Upper lobe of left lung (tissue), 6 donors: ENCODE measurements at regions not wholly inside any gene's neighbourhood (a gene's known extent, or its start where the extent isn't known, plus 50 kb on each side); places are given as distances from the start of the nearest gene placed in this dataset.

Experiments
- ATAC-seq, 2 donors: fragments of 200-7000 bp; cut with Tn5 transposase; one replicate each; pipeline ENCODE4 v1.9.1; 2022; ENCODE audit warnings: mild to moderate bottlenecking in 2 of 2, moderate library complexity in 2 of 2; ENCODE audit not compliant: low FRiP score in 2 of 2
- DNase-seq, 2 donors: peaks; one replicate each; pipeline ENCODE4 v3.0.0-alpha.2; 2019 to 2020
- H3K27ac ChIP-seq, 4 donors: fragments of 200-600 bp; sonication (generic); one replicate each; pipeline ENCODE4 v1.5.1; 2016 to 2019
- H3K27me3 ChIP-seq, 4 donors: fragments of 200-600 bp; sonication (generic); one replicate each; pipeline ENCODE4 v1.5.1; 2017 to 2019
- H3K36me3 ChIP-seq, 4 donors: fragments of 200-600 bp; sonication (generic); one replicate each; pipeline ENCODE4 v1.5.1; 2016 to 2019
- H3K4me1 ChIP-seq, 4 donors: fragments of 200-600 bp; sonication (generic); one replicate each; pipeline ENCODE4 v1.5.1; 2018 to 2019
- H3K4me3 ChIP-seq, 4 donors: fragments of 200-600 bp; sonication (generic); one replicate each; pipeline ENCODE4 v1.5.1; 2017 to 2019; ENCODE audit warnings: mild to moderate bottlenecking in 2 of 4, moderate library complexity in 1 of 4
- H3K9me3 ChIP-seq, 4 donors: fragments of 200-600 bp; sonication (generic); one replicate each; pipeline ENCODE4 v1.5.1; 2018 to 2019
- EP300 ChIP-seq, 4 donors: sonication (generic); formaldehyde crosslinking; IDR thresholded peaks; one replicate each; pipeline ENCODE4 v1.5.1; 2017; ENCODE audit warnings: antibody characterized with exemption in 4 of 4, control low read depth in 2 of 4
- POLR2A ChIP-seq, 4 donors: fragments of 450-650 bp; IDR thresholded peaks; one replicate each; pipeline ENCODE4 v1.5.1; 2016 to 2017; ENCODE audit warnings: antibody characterized with exemption in 4 of 4, mild to moderate bottlenecking in 2 of 4
- POLR2AphosphoS5 ChIP-seq, 2 donors: sonication (generic); formaldehyde crosslinking; IDR thresholded peaks; one replicate each; pipeline ENCODE4 v1.5.1; 2017; ENCODE audit warnings: antibody characterized with exemption in 2 of 2
- WGBS, 2 donors: methylation state at CpG; one replicate each; pipeline ENCODE4 v1.1.5; 2017 to 2018; 5-methylcytosine and 5-hydroxymethylcytosine counted together
- TF ChIP-seq, protein P1 (sequence below), 6 experiments: fragments of 450-650 bp in 4 of 6; fragments of 200-600 bp in 2 of 6; sonication (generic) in 2 of 6; IDR thresholded peaks; one replicate each; pipeline ENCODE4 v1.5.1; 2016 to 2019; ENCODE audit warnings: antibody characterized with exemption in 6 of 6
- donor health status: DM: no; HTN: no; CAD: no; lungs with moderate emphysema.
- donor health status: DM: no; HTN: yes; CAD: no; lungs with severe emphysema.

DNA sequence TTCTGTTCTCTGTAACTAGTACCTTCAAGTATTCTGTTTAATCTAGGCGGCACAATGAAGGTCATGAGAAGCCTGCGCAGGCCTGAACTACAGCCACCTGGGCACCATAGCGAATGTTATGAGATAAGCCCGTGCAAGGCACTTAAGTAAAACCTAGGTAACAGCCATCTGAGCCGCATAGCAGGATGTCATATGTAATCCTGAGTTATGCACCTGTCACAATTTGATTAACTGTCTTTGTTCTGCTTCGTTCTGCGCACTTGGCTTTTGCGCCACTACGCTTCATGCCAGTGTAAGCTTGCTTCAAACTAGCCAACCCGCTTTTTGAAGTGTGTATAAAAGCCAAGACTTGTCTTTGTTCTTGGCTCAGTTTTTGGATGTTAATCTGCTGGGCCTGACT is 449.8 kb downstream of the KCNJ18 start:
- no peak overlapping the region for H3K4me3 ChIP-seq
- no peaks in the 10 kb centered on the region for H3K4me1 ChIP-seq
- H3K27ac ChIP-seq = no peak overlapping the region
- H3K9me3 ChIP-seq = no peaks in the 10 kb centered on the region
- H3K36me3 ChIP-seq = no peaks in the 10 kb centered on the region
- DNase-seq (no peak), ATAC-seq (no peak)
- H3K27me3 ChIP-seq = no peaks in the 10 kb centered on the region
- TF ChIP-seq, protein P1, sequence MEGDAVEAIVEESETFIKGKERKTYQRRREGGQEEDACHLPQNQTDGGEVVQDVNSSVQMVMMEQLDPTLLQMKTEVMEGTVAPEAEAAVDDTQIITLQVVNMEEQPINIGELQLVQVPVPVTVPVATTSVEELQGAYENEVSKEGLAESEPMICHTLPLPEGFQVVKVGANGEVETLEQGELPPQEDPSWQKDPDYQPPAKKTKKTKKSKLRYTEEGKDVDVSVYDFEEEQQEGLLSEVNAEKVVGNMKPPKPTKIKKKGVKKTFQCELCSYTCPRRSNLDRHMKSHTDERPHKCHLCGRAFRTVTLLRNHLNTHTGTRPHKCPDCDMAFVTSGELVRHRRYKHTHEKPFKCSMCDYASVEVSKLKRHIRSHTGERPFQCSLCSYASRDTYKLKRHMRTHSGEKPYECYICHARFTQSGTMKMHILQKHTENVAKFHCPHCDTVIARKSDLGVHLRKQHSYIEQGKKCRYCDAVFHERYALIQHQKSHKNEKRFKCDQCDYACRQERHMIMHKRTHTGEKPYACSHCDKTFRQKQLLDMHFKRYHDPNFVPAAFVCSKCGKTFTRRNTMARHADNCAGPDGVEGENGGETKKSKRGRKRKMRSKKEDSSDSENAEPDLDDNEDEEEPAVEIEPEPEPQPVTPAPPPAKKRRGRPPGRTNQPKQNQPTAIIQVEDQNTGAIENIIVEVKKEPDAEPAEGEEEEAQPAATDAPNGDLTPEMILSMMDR (IDR thresholded peaks at IDR 0.05) = no peak
- TF ChIP-seq POLR2A (IDR thresholded peaks at IDR 0.05) (no peak), EP300 (IDR thresholded peaks at IDR 0.05) (no peak), POLR2AphosphoS5 (IDR thresholded peaks at IDR 0.05) (no peak)
- WGBS, 2 donors = 41 to 58% methylated on average over 10 of the region's 10 CpGs

DNA sequence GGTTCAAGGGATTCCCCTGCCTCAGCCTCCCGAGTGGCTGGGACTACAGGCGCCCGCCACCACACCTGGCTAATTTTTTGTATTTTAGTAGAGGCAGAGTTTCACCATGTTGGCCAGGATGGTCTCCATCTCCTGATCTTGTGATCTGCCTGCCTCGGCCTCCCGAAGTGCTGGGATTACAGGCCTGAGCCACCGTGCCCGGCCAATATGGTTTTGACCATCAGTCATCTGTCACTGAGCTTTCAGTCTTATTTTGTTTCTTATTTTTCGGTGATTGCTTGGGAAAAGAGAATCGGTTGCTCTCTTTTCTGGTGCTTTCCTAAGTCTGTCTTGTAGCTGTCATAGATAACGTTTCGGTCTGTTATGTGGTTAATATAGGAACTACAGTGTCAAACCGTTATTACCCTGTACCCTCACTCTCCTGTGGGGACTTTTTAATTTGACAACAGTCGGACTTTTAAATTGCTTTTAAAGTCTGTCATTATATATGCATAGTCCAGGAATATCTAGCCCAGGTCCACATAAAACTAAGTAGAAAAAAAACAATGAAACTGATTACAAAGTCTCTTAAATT is 453.4 kb downstream of the KCNJ18 start:
- 67 to 69% methylated on average over 13 of the region's 13 CpGs for WGBS, 2 donors
- Histone ChIP-seq H3K9me3 (no peaks in the 10 kb centered on the region), H3K27ac (no peak overlapping the region), H3K27me3 (no peaks in the 10 kb centered on the region), H3K36me3 (no peaks in the 10 kb centered on the region), H3K4me3 (no peak overlapping the region), H3K4me1 (no peaks in the 10 kb centered on the region)
- no peak for ATAC-seq
- DNase-seq = peak in 1 of 2 donors; percentile 10
- TF ChIP-seq POLR2AphosphoS5 (IDR thresholded peaks at IDR 0.05) = no peak
- no peak for TF ChIP-seq POLR2A (IDR thresholded peaks at IDR 0.05)
- TF ChIP-seq, protein P1 (IDR thresholded peaks at IDR 0.05) = no peak
- TF ChIP-seq EP300 (IDR thresholded peaks at IDR 0.05) = no peak

DNA sequence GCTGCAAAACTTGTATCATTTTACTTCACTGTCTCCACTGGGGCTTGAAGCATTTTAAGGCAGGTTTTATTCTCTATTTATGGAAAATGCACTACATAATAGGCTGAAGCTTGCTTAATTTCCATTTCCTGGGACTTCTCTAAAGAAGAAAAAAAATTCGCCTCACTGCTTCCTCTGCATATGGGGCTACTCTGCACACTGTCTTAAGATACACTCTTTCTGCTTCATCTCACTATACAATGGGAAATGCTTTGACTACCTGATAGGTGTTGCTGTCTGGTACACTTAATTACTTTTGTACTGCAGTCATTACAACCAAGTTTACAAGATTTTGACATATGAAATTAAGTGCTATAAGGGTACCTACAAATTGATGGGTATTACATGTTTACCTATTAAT is 466.0 kb downstream of the KCNJ18 start:
- ATAC-seq = peak; percentile 45 to 61
- 41 to 58% methylated on average over 1 of the region's 1 CpG for WGBS, 2 donors
- no peak for TF ChIP-seq POLR2A (IDR thresholded peaks at IDR 0.05)
- TF ChIP-seq EP300 (IDR thresholded peaks at IDR 0.05) = no peak
- TF ChIP-seq, protein P1 (IDR thresholded peaks at IDR 0.05) = no peak
- no peak for TF ChIP-seq POLR2AphosphoS5 (IDR thresholded peaks at IDR 0.05)
- Histone ChIP-seq H3K27me3 (no peaks in the 10 kb centered on the region), H3K4me3 (no peak overlapping the region), H3K27ac (no peak overlapping the region), H3K9me3 (no peaks in the 10 kb centered on the region), H3K36me3 (no peaks in the 10 kb centered on the region), H3K4me1 (no peaks in the 10 kb centered on the region)
- DNase-seq = no peak

DNA sequence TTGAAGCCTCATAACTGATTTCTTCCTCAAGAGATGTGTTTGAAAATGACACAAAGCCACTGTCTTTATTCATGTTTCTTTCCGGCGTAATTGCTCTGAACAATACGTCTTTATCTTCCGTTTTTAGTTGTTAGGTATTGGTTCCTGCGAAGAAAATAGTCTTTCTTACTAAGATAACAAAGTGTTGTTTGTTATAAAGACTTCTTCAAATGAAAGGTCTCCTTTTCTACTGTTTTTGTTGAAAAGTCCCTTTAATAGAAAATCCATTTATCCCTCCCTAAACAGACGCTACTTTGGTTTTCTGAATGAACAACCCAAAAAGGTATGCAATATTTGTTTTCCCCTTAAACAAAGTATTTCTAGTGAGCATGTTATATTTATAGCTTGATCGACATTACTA is 469.1 kb downstream of the KCNJ18 start:
- no peaks in the 10 kb centered on the region for H3K27me3 ChIP-seq
- no peak overlapping the region for H3K27ac ChIP-seq
- no peaks in the 10 kb centered on the region for H3K9me3 ChIP-seq
- no peaks in the 10 kb centered on the region for H3K36me3 ChIP-seq
- 87 to 88% methylated on average over 7 of the region's 7 CpGs for WGBS, 2 donors
- no peak for DNase-seq
- TF ChIP-seq EP300 (IDR thresholded peaks at IDR 0.05) = no peak
- TF ChIP-seq, protein P1 (IDR thresholded peaks at IDR 0.05) = no peak
- TF ChIP-seq POLR2AphosphoS5 (IDR thresholded peaks at IDR 0.05) = no peak
- no peak for TF ChIP-seq POLR2A (IDR thresholded peaks at IDR 0.05)
- no peak for ATAC-seq
- no peak overlapping the region for H3K4me3 ChIP-seq
- H3K4me1 ChIP-seq = no peaks in the 10 kb centered on the region

DNA sequence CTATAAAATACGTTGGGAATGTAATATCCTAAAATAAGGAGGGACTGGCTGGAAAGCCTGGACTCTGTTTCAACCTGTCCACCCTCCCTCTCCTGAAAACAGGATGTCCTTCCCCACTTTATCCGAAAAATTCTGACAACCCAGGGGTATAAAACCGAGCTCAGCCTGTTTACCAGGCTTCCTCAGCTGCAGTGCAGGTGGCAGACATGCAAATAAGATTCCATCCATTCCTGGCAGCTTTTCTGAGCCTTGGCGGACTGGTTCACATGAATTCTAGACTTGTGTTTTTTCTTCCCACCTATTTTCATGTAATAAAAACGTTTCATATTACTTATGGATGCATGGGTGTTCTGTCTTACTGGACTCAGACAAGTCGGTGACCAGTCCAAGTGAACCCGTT is 479.3 kb downstream of the KCNJ18 start:
- H3K27me3 ChIP-seq = no peaks in the 10 kb centered on the region
- ATAC-seq = no peak
- H3K9me3 ChIP-seq = peaks cover 0 to 4% (median 0%) of the 10 kb centered on the region in 4 donors
- no peak for DNase-seq
- WGBS, 2 donors = 39 to 42% methylated on average over 7 of the region's 7 CpGs
- no peak overlapping the region for H3K27ac ChIP-seq
- TF ChIP-seq POLR2AphosphoS5 (IDR thresholded peaks at IDR 0.05) = no peak
- H3K4me3 ChIP-seq = no peak overlapping the region
- H3K36me3 ChIP-seq = no peaks in the 10 kb centered on the region
- H3K4me1 ChIP-seq = no peaks in the 10 kb centered on the region
